IPS DF 19.7 (cell line): ENCODE measurements at regions not wholly inside any gene's neighbourhood (a gene's known extent, or its start where the extent isn't known, plus 50 kb on each side); places are given as distances from the start of the nearest gene placed in this dataset.
"Not testable (repeated sequence)": the region's sequence is repeated elsewhere in the genome, so short reads cannot be mapped to it uniquely, and the experiment has no call there.

Source experiments
- DNase-seq: peaks from one replicate; pipeline ENCODE4 v3.0.0-alpha.2; 2013; ENCODE audit warnings: low read depth, low spot score

- DNase-seq: no peak
These were observed 296.6 kb downstream of the ADGRD1 start for GRCh38 chr12:131250028-131250950.

GRCh38 chr12:131250951-131251315 lies 297.2 kb downstream of the ADGRD1 start:
- DNase-seq: no peak

GRCh38 chr12:131251336-131252101 lies 297.8 kb downstream of the ADGRD1 start:
- no peak for DNase-seq

- DNase-seq: no peak
These were observed 299.8 kb downstream of the ADGRD1 start for GRCh38 chr12:131253376-131254026.

- DNase-seq: no peak
These were observed 300.7 kb downstream of the ADGRD1 start for GRCh38 chr12:131254374-131254773.

GRCh38 chr12:131258398-131258797 lies 304.7 kb downstream of the ADGRD1 start:
- DNase-seq: no peak

- no peak for DNase-seq
These were observed 306.7 kb downstream of the ADGRD1 start for GRCh38 chr12:131260251-131260905.

- DNase-seq: no peak
These were observed 307.2 kb downstream of the ADGRD1 start for GRCh38 chr12:131260954-131261353.

GRCh38 chr12:131261906-131262305 lies 308.2 kb downstream of the ADGRD1 start:
- no peak for DNase-seq

GRCh38 chr12:131263626-131264025 lies 309.9 kb downstream of the ADGRD1 start:
- no peak for DNase-seq

GRCh38 chr12:131264635-131265034 lies 310.9 kb downstream of the ADGRD1 start:
- no peak for DNase-seq

- DNase-seq: no peak
These were observed 313.1 kb downstream of the ADGRD1 start for GRCh38 chr12:131266591-131267467.

GRCh38 chr12:131267576-131267975 lies 313.9 kb downstream of the ADGRD1 start:
- no peak for DNase-seq

- not testable (repeated sequence) for DNase-seq
These were observed 314.4 kb downstream of the ADGRD1 start for GRCh38 chr12:131268123-131268522.

GRCh38 chr12:131268571-131268970 lies 314.9 kb downstream of the ADGRD1 start:
- DNase-seq: not testable (repeated sequence)

GRCh38 chr12:131269551-131269950 lies 315.8 kb downstream of the ADGRD1 start:
- no peak for DNase-seq

GRCh38 chr12:131269977-131270376 lies 316.3 kb downstream of the ADGRD1 start:
- not testable (repeated sequence) for DNase-seq

GRCh38 chr12:131271724-131272123 lies 318.0 kb downstream of the ADGRD1 start:
- no peak for DNase-seq

- DNase-seq: not testable (repeated sequence)
These were observed 318.6 kb downstream of the ADGRD1 start for GRCh38 chr12:131272283-131272814.

- no peak for DNase-seq
These were observed 319.7 kb downstream of the ADGRD1 start for GRCh38 chr12:131273291-131273845.
